Lower lobe of right lung (tissue), 2 donors: ENCODE measurements at regions not wholly inside any gene's neighbourhood (a gene's known extent, or its start where the extent isn't known, plus 50 kb on each side); places are given as distances from the start of the nearest gene placed in this dataset.
"Not testable (repeated sequence)": the region's sequence is repeated elsewhere in the genome, so short reads cannot be mapped to it uniquely, and the experiment has no call there.

Source experiments
- ATAC-seq, 2 donors: fragments of 200-7000 bp; cut with Tn5 transposase; one replicate each; pipeline ENCODE4 v1.9.1; 2020 to 2022; ENCODE audit warnings: mild to moderate bottlenecking in 2 of 2, moderate library complexity in 2 of 2
- DNase-seq: peaks from one replicate; pipeline ENCODE4 v3.0.0-alpha.2; 2020
- H3K27ac ChIP-seq: fragments of 200-600 bp; one replicate; pipeline ENCODE4 v1.8.0; 2022
- H3K27me3 ChIP-seq: fragments of 200-600 bp; one replicate; pipeline ENCODE4 v1.8.0; 2022; ENCODE audit warnings: low read depth
- H3K36me3 ChIP-seq: fragments of 200-600 bp; one replicate; pipeline ENCODE4 v1.8.0; 2022; ENCODE audit warnings: mild to moderate bottlenecking
- H3K4me1 ChIP-seq: fragments of 200-600 bp; one replicate; pipeline ENCODE4 v1.8.0; 2022
- H3K4me3 ChIP-seq: fragments of 200-600 bp; one replicate; pipeline ENCODE4 v1.8.0; 2022; ENCODE audit warnings: mild to moderate bottlenecking
- H3K9me3 ChIP-seq: fragments of 200-600 bp; one replicate; pipeline ENCODE4 v1.8.0; 2022
- CTCF ChIP-seq: fragments of 200-600 bp; IDR thresholded peaks from one replicate; pipeline ENCODE4 v1.8.0; 2022; ENCODE audit warnings: antibody characterized with exemption, mild to moderate bottlenecking
- intact Hi-C: fragments of 100-400 bp; cut with DNase I; formaldehyde crosslinking; loops from one replicate; pipeline ENCODE4 v1.11.0; 2022
- donor health status: DM: no; HTN: yes; CAD: no; lungs with severe emphysema.

- TF ChIP-seq CTCF = no peak
Observed at GRCh38 chr2:11877764-11878163, 131.3 kb downstream of the LPIN1 start.

GRCh38 chr2:11885253-11885652 lies 138.8 kb downstream of the LPIN1 start:
- H3K4me1 ChIP-seq, H3K27ac ChIP-seq, H3K4me3 ChIP-seq, H3K36me3 ChIP-seq, DNase-seq, ATAC-seq, intact Hi-C loops, H3K27me3 ChIP-seq: not testable (repeated sequence)
- peaks cover 19% of the 10 kb centered on the region for H3K9me3 ChIP-seq

More at GRCh38 chr2:11877764-11878163, 131.3 kb downstream of the LPIN1 start:
- intact Hi-C loops = no loop called here
- Histone ChIP-seq H3K9me3 (no peaks in the 10 kb centered on the region), H3K27ac (no peak overlapping the region), H3K27me3 (no peaks in the 10 kb centered on the region), H3K4me3 (no peak overlapping the region), H3K36me3 (no peaks in the 10 kb centered on the region), H3K4me1 (peaks cover 9% of the 10 kb centered on the region)
- no peak for DNase-seq
- ATAC-seq = no peak

GRCh38 chr2:11886899-11887298 lies 140.5 kb downstream of the LPIN1 start:
- H3K36me3 ChIP-seq, H3K4me1 ChIP-seq, H3K27ac ChIP-seq, intact Hi-C loops, DNase-seq, H3K4me3 ChIP-seq, ATAC-seq, H3K27me3 ChIP-seq: not testable (repeated sequence)
- H3K9me3 ChIP-seq = peaks cover 19% of the 10 kb centered on the region

- no peak for TF ChIP-seq CTCF
- DNase-seq (no peak), ATAC-seq (no peak)
- intact Hi-C loops = no loop called here
- Histone ChIP-seq H3K36me3 (no peaks in the 10 kb centered on the region), H3K9me3 (peaks cover 19% of the 10 kb centered on the region), H3K4me3 (no peak overlapping the region), H3K4me1 (no peaks in the 10 kb centered on the region), H3K27ac (no peak overlapping the region), H3K27me3 (no peaks in the 10 kb centered on the region)
Observed at GRCh38 chr2:11889101-11889850, 142.8 kb downstream of the LPIN1 start.

- intact Hi-C loops = no loop called here
- TF ChIP-seq CTCF = no peak
- no peaks in the 10 kb centered on the region for H3K36me3 ChIP-seq
Observed at GRCh38 chr2:11889854-11890253, 143.4 kb downstream of the LPIN1 start.

GRCh38 chr2:11891028-11891427 lies 144.6 kb downstream of the LPIN1 start:
- Histone ChIP-seq H3K27ac (no peak overlapping the region), H3K4me1 (no peaks in the 10 kb centered on the region), H3K36me3 (no peaks in the 10 kb centered on the region), H3K9me3 (peaks cover 19% of the 10 kb centered on the region), H3K4me3 (no peak overlapping the region), H3K27me3 (no peaks in the 10 kb centered on the region)
- intact Hi-C loops = no loop called here
- no peak for ATAC-seq
- DNase-seq = no peak
- no peak for TF ChIP-seq CTCF

More at GRCh38 chr2:11889854-11890253, 143.4 kb downstream of the LPIN1 start:
- Histone ChIP-seq H3K27ac (no peak overlapping the region), H3K27me3 (no peaks in the 10 kb centered on the region), H3K4me1 (no peaks in the 10 kb centered on the region), H3K9me3 (peaks cover 19% of the 10 kb centered on the region), H3K4me3 (no peak overlapping the region)
- ATAC-seq = no peak
- no peak for DNase-seq
